Thoracic aorta (tissue), 2 donors: ENCODE measurements at regions not wholly inside any gene's neighbourhood (a gene's known extent, or its start where the extent isn't known, plus 50 kb on each side); places are given as distances from the start of the nearest gene placed in this dataset.
"Not testable (repeated sequence)": the region's sequence is repeated elsewhere in the genome, so short reads cannot be mapped to it uniquely, and the experiment has no call there.

ENCODE experiments used
- ATAC-seq: fragments of 150-250 bp; one replicate; pipeline ENCODE4 v1.8.0; 2017; ENCODE audit warnings: low read depth; ENCODE audit not compliant: insufficient number of reproducible peaks, low FRiP score
- DNase-seq: peaks from one replicate; pipeline ENCODE4 v3.0.0-alpha.2; 2020; ENCODE audit warnings: low spot score
- H3K27ac ChIP-seq, 2 donors: fragments of 200-600 bp; sonication (generic); 1 replicate in 1 of 2; 2 replicates in 1 of 2; pipeline ENCODE4 v1.5.1; 2016; ENCODE audit warnings: mild to moderate bottlenecking in 2 of 2, moderate library complexity in 2 of 2
- H3K27me3 ChIP-seq: fragments of 200-600 bp; sonication (generic); replicated peaks from 2 replicates; pipeline ENCODE4 v1.6.0; 2016; ENCODE audit warnings: mild to moderate bottlenecking; ENCODE audit not compliant: insufficient read depth
- H3K36me3 ChIP-seq: fragments of 200-600 bp; sonication (generic); one replicate; pipeline ENCODE4 v1.5.1; 2016
- H3K4me1 ChIP-seq, 2 donors: fragments of 200-600 bp; sonication (generic); 1 replicate in 1 of 2; 2 replicates in 1 of 2; pipeline versions ENCODE4 v1.5.1 to v1.6.0; 2016; ENCODE audit warnings: low read depth in 2 of 2, mild to moderate bottlenecking in 1 of 2; ENCODE audit not compliant: control insufficient read depth in 1 of 2
- H3K4me3 ChIP-seq: fragments of 200-600 bp; sonication (generic); 2 replicates; pipeline ENCODE4 v1.5.1; 2016; ENCODE audit warnings: mild to moderate bottlenecking
- H3K9me3 ChIP-seq: fragments of 200-600 bp; sonication (generic); 2 replicates; pipeline ENCODE4 v1.5.1; 2016
- TF ChIP-seq, protein P1 (sequence below): fragments of 200-600 bp; sonication (generic); IDR thresholded peaks from one replicate; pipeline ENCODE4 v1.5.1; 2019; ENCODE audit warnings: antibody characterized with exemption

DNA sequence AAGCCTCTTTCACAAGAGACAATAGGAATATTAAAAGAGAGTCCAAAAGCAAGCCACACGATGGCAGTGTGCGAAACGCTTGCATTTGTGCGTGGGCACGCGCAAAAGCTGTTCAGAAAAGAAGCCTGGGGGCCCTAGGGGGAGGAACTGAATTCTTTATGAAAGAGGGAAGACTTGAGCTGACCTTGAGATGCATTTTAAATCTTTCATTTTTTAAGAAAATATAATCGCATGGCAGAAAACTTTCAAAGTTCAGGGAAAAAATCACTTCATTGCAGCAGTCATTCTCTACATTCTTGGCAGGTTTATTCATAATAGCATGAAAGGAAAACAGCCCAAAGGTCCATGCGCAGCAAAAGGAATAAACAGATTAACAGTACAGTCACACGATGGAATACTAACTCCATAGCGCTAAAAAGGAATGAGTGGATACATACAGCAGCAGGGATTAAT, 206.5 kb upstream of the PRKCQ start:
- Histone ChIP-seq H3K36me3 (no peaks in the 10 kb centered on the region), H3K9me3 (no peaks in the 10 kb centered on the region), H3K27me3 (no peaks in the 10 kb centered on the region), H3K4me3 (no peak overlapping the region), H3K4me1 (no peaks in the 10 kb centered on the region), H3K27ac (no peak overlapping the region)
- ATAC-seq, result no peak
- TF ChIP-seq, protein P1, sequence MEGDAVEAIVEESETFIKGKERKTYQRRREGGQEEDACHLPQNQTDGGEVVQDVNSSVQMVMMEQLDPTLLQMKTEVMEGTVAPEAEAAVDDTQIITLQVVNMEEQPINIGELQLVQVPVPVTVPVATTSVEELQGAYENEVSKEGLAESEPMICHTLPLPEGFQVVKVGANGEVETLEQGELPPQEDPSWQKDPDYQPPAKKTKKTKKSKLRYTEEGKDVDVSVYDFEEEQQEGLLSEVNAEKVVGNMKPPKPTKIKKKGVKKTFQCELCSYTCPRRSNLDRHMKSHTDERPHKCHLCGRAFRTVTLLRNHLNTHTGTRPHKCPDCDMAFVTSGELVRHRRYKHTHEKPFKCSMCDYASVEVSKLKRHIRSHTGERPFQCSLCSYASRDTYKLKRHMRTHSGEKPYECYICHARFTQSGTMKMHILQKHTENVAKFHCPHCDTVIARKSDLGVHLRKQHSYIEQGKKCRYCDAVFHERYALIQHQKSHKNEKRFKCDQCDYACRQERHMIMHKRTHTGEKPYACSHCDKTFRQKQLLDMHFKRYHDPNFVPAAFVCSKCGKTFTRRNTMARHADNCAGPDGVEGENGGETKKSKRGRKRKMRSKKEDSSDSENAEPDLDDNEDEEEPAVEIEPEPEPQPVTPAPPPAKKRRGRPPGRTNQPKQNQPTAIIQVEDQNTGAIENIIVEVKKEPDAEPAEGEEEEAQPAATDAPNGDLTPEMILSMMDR, result no peak
- no peak for DNase-seq

DNA sequence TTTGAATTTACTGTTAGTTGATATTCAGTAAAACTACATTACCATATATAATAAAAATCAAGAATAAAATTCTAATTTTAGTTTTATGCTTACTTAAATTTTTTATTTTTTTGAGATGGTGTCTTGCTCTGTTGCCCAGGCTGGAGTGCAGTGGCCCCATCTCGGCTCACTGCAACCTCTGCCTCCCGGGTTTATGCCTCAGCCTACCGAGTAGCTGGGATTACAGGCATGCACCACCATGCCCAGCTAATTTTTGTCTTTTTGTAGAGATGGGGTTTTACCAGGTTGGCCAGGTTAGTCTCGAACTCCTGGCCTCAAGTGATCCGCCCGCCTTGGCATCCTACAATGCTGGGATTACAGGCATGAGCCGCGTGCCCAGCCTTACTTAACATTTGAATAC, 204.4 kb upstream of the PRKCQ start:
- H3K4me3 ChIP-seq, ATAC-seq, H3K27ac ChIP-seq, DNase-seq, H3K27me3 ChIP-seq, H3K36me3 ChIP-seq, H3K4me1 ChIP-seq, H3K9me3 ChIP-seq: not testable (repeated sequence)

DNA sequence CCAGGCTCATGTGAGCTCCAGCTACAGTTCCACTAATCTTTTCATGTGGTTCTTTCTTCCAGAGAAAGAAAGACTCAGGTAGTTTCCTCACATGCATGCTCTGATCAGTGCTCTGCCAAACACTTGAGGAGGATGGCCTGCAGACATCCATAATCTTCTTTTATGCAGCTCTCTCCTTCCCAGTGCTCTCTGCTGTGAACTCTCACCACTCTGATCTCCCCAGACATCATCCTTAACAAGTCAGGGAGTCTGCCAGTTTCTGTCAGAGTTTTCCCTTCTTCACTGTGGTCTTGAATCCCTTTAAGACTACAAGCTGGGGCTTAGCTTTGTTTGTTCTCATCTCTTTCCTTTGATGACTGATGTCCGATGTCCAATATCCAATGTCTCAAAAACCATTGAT, 203.4 kb upstream of the PRKCQ start:
- Histone ChIP-seq H3K27ac (no peak overlapping the region), H3K27me3 (no peaks in the 10 kb centered on the region), H3K4me1 (no peaks in the 10 kb centered on the region), H3K4me3 (no peak overlapping the region), H3K36me3 (no peaks in the 10 kb centered on the region), H3K9me3 (no peaks in the 10 kb centered on the region)
- TF ChIP-seq, protein P1, result no peak
- DNase-seq (no peak), ATAC-seq (no peak)

DNA sequence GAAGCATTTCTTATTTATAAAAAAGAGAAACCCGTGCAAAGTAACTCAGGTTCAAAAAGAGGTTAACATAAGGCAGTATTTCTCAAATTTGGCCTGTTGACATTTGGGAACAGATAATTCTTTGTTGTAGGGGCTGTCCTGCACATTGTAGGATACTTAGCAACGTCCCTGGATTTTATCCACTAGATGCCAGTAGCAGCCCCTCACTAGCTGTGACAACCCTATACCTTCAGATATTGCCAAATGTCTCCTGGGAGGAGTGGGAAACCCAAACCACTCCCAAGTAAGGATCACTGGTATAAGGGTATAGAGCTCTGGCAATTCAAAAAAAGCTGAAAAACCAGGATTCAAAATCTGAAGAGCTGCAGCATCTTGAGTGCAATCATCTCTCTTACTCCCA, 202.3 kb upstream of the PRKCQ start:
- H3K27me3 ChIP-seq, result no peaks in the 10 kb centered on the region
- no peak overlapping the region for H3K27ac ChIP-seq
- DNase-seq (no peak), ATAC-seq (no peak)
- no peak overlapping the region for H3K4me3 ChIP-seq
- no peaks in the 10 kb centered on the region for H3K36me3 ChIP-seq
- TF ChIP-seq, protein P1, result no peak
- no peaks in the 10 kb centered on the region for H3K9me3 ChIP-seq
- no peaks in the 10 kb centered on the region for H3K4me1 ChIP-seq

DNA sequence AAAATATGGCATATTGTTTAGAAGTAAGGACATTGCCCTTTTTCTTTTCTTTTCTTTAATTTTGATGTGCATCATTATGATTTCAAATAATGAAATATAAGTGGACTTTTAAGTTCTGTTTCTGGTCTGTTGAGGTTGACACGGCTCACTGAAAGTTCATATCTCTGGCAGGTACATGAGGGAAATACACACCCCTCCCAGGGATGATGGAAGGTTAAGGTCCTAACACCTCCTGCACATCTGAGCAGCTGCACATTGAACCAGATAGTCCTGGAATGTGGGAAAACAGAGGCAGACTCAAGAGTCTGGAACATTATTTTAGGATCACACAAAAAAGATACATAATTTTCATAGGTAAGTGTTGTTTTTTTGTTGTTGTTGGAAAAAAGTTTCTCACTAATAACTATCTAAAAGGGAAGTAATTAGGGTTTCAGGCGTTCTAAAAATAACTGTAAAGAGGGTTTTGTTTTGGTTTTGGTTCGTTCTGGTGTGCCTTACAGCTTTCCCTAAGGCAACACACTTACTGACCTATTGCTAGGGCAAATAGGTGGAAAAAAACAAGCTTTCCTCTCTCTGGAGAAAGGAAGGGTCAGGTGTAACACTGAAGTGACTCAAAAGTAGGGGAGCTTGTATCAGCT, 201.2 kb upstream of the PRKCQ start:
- Histone ChIP-seq H3K27me3 (no peaks in the 10 kb centered on the region), H3K27ac (no peak overlapping the region), H3K36me3 (no peaks in the 10 kb centered on the region), H3K4me3 (no peak overlapping the region), H3K9me3 (no peaks in the 10 kb centered on the region), H3K4me1 (no peaks in the 10 kb centered on the region)
- DNase-seq (no peak), ATAC-seq (no peak)
- TF ChIP-seq, protein P1, result no peak
